Neural cell (in vitro differentiated cells): ENCODE measurements at regions not wholly inside any gene's neighbourhood (a gene's known extent, or its start where the extent isn't known, plus 50 kb on each side); places are given as distances from the start of the nearest gene placed in this dataset.
A peak's percentile ranks its signal among the peaks of the same experiment; 100 is the strongest.

Experiments used
- H2AFZ ChIP-seq: fragments of 200-600, 300-800 bp; sonication (generic), shearing (Covaris generic); 2 replicates; pipeline ENCODE4 v1.6.0; 2014; ENCODE audit warnings: low read depth, mild to moderate bottlenecking, antibody characterized with exemption, low read length, moderate library complexity
- H3F3A ChIP-seq: fragments of 200-600 bp; shearing (Covaris generic); 2 replicates; pipeline ENCODE4 v1.6.1; 2016; ENCODE audit warnings: mild to moderate bottlenecking, moderate library complexity, mixed read lengths, antibody characterized with exemption, low read length; ENCODE audit not compliant: insufficient read depth, poor library complexity, severe bottlenecking
- H3K27ac ChIP-seq: fragments of 200-600, 300-800 bp; sonication (generic), shearing (Covaris generic); 2 replicates; pipeline ENCODE4 v1.5.1; 2014; ENCODE audit warnings: mild to moderate bottlenecking, low read length, moderate library complexity
- H3K27me3 ChIP-seq: fragments of 300-800, 200-600 bp; sonication (generic), shearing (Covaris generic); 2 replicates; pipeline ENCODE4 v1.6.0; 2014; ENCODE audit warnings: mild to moderate bottlenecking, low read depth, low read length, moderate library complexity; ENCODE audit not compliant: insufficient read depth
- H3K36me3 ChIP-seq: fragments of 300-800, 200-600 bp; sonication (generic), shearing (Covaris generic); 2 replicates; pipeline ENCODE4 v1.5.1; 2014; ENCODE audit warnings: mild to moderate bottlenecking, antibody characterized with exemption, low read length, moderate library complexity; ENCODE audit not compliant: insufficient read depth
- H3K4me2 ChIP-seq: fragments of 300-800, 200-600 bp; sonication (generic), shearing (Covaris generic); 2 replicates; pipeline ENCODE4 v1.6.0; 2014; ENCODE audit warnings: mild to moderate bottlenecking, low read length
- H3K4me3 ChIP-seq: fragments of 300-800, 200-600 bp; sonication (generic), shearing (Covaris generic); 2 replicates; pipeline ENCODE4 v1.5.1; 2014; ENCODE audit warnings: mild to moderate bottlenecking, low read length, moderate library complexity
- H3K79me2 ChIP-seq: fragments of 200-600 bp; shearing (Covaris generic); replicated peaks from 2 replicates; pipeline ENCODE4 v1.6.0; 2014; ENCODE audit warnings: mild to moderate bottlenecking, low read length, moderate library complexity; ENCODE audit not compliant: insufficient read depth
- H3K9ac ChIP-seq: fragments of 300-800, 200-600 bp; sonication (generic), shearing (Covaris generic); 2 replicates; pipeline ENCODE4 v1.6.1; 2016; ENCODE audit warnings: mild to moderate bottlenecking, low read length, mixed read lengths
- H3K9me2 ChIP-seq: fragments of 200-600 bp; shearing (Covaris generic); 2 replicates; pipeline ENCODE4 v1.6.1; 2016; ENCODE audit warnings: mild to moderate bottlenecking, low read length, mixed read lengths; ENCODE audit not compliant: insufficient read depth
- H3K9me3 ChIP-seq: fragments of 200-600, 300-800 bp; sonication (generic), shearing (Covaris generic); 2 replicates; pipeline ENCODE4 v1.6.1; 2016; ENCODE audit warnings: mild to moderate bottlenecking, mixed run types, low read length, moderate library complexity, mixed read lengths
- H4K20me1 ChIP-seq: fragments of 200-600 bp; shearing (Covaris generic); 2 replicates; pipeline ENCODE4 v1.6.1; 2016; ENCODE audit warnings: mild to moderate bottlenecking, mixed run types; ENCODE audit not compliant: insufficient read depth
- EP300 ChIP-seq: fragments of 450-650 bp; conservative IDR thresholded peaks from 2 replicates; pipeline ENCODE4 v1.6.1; 2014; ENCODE audit warnings: antibody characterized with exemption, mild to moderate bottlenecking, moderate library complexity; ENCODE audit not compliant: poor library complexity, severe bottlenecking
- EZH2 ChIP-seq: fragments of 200-600, 300-800 bp; shearing (Covaris generic), sonication (generic); IDR thresholded peaks from 2 replicates; pipeline ENCODE4 v1.6.1; 2014; ENCODE audit warnings: antibody characterized with exemption, low read length, borderline replicate concordance, mild to moderate bottlenecking; ENCODE audit not compliant: insufficient read depth, poor library complexity, severe bottlenecking
- MXI1 ChIP-seq: fragments of 450-650 bp; conservative IDR thresholded peaks from 2 replicates; pipeline ENCODE4 v1.6.1; 2014; ENCODE audit warnings: antibody characterized with exemption, mild to moderate bottlenecking; ENCODE audit not compliant: poor library complexity, severe bottlenecking
- POLR2AphosphoS5 ChIP-seq: IDR thresholded peaks from 2 replicates; pipeline ENCODE4 v1.6.1; 2012
- RAD21 ChIP-seq: fragments of 450-650 bp; conservative IDR thresholded peaks from 2 replicates; pipeline ENCODE4 v1.6.1; 2014; ENCODE audit warnings: antibody characterized with exemption, mild to moderate bottlenecking, moderate library complexity
- REST ChIP-seq: IDR thresholded peaks from 2 replicates; pipeline ENCODE4 v1.6.1; 2012; ENCODE audit warnings: borderline replicate concordance
- SMC3 ChIP-seq: fragments of 450-650 bp; conservative IDR thresholded peaks from 2 replicates; pipeline ENCODE4 v1.6.1; 2014; ENCODE audit warnings: antibody characterized with exemption, mild to moderate bottlenecking, moderate library complexity; ENCODE audit not compliant: poor library complexity
- TAF1 ChIP-seq: IDR thresholded peaks from 2 replicates; pipeline ENCODE4 v1.6.1; 2012; ENCODE audit warnings: low read depth
- TF ChIP-seq, protein P1 (sequence below): fragments of 450-650 bp; IDR thresholded peaks from 2 replicates; pipeline ENCODE4 v1.5.1; 2014; ENCODE audit warnings: antibody characterized with exemption, mild to moderate bottlenecking, moderate library complexity; ENCODE audit not compliant: poor library complexity, severe bottlenecking

GRCh38 chr3:106245400-106245799 lies 376.6 kb upstream of the CBLB start:
- no peak overlapping the region for H3K9ac ChIP-seq
- H2AFZ ChIP-seq = no peak overlapping the region
- no peaks in the 10 kb centered on the region for H3K36me3 ChIP-seq
- no peaks in the 10 kb centered on the region for H3K79me2 ChIP-seq
- H3K9me2 ChIP-seq = no peaks in the 10 kb centered on the region
- TF ChIP-seq REST = no peak
- TF ChIP-seq TAF1 = no peak
- no peak for TF ChIP-seq EZH2
- no peak for TF ChIP-seq EP300
- TF ChIP-seq MXI1 = no peak
- no peak for TF ChIP-seq SMC3
- no peak for TF ChIP-seq POLR2AphosphoS5
- TF ChIP-seq, protein P1, sequence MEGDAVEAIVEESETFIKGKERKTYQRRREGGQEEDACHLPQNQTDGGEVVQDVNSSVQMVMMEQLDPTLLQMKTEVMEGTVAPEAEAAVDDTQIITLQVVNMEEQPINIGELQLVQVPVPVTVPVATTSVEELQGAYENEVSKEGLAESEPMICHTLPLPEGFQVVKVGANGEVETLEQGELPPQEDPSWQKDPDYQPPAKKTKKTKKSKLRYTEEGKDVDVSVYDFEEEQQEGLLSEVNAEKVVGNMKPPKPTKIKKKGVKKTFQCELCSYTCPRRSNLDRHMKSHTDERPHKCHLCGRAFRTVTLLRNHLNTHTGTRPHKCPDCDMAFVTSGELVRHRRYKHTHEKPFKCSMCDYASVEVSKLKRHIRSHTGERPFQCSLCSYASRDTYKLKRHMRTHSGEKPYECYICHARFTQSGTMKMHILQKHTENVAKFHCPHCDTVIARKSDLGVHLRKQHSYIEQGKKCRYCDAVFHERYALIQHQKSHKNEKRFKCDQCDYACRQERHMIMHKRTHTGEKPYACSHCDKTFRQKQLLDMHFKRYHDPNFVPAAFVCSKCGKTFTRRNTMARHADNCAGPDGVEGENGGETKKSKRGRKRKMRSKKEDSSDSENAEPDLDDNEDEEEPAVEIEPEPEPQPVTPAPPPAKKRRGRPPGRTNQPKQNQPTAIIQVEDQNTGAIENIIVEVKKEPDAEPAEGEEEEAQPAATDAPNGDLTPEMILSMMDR = no peak
- TF ChIP-seq RAD21 = no peak
- no peaks in the 10 kb centered on the region for H4K20me1 ChIP-seq
- H3F3A ChIP-seq = peaks cover 9% of the 10 kb centered on the region
- no peak overlapping the region for H3K4me2 ChIP-seq
- H3K9me3 ChIP-seq = no peaks in the 10 kb centered on the region
- H3K27me3 ChIP-seq = no peaks in the 10 kb centered on the region
- no peak overlapping the region for H3K4me3 ChIP-seq
- H3K27ac ChIP-seq = no peak overlapping the region

DNA sequence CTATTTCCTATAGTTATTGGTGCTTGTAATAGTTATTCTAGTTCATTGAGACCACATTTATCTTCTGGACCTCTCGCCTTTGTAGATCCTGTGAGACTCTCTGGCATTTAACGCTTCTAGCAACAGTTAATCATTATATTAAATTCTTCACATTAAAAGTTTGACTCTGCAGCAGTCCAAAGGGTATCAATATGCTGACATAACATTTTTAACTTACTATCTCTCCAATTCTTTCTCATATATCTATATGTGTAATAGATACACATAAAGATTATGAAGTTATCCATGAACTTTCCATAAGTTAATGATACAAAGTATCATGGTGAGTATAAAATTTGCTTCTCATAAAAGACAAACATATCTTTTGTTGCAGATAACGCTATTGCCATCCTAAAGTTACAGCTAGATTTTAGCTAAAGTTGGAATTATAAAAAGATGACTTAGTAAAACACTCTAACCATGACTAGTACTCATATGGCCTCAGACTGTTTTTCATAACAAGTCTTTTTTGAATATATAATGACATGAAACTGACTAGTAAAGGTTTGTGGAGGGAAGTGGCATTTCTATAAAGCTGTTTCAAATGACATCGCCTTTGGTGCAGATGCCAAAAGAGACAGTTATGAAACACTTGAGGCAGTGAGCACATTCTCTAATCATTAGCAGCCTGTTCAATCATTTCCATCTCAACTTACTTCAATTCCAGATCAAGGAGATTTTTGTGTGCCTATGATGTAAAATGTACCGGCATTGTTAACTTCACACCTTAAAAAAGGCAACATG lies 379.3 kb upstream of the CBLB start:
- Histone ChIP-seq H3K9ac (no peak overlapping the region), H2AFZ (no peak overlapping the region), H3K4me2 (no peak overlapping the region), H3K79me2 (no peaks in the 10 kb centered on the region), H3K4me3 (no peak overlapping the region), H3K27ac (peak overlapping the region; percentile 1), H3K36me3 (no peaks in the 10 kb centered on the region), H3F3A (peaks cover 4% of the 10 kb centered on the region), H3K9me2 (no peaks in the 10 kb centered on the region), H4K20me1 (no peaks in the 10 kb centered on the region), H3K27me3 (no peaks in the 10 kb centered on the region), H3K9me3 (no peaks in the 10 kb centered on the region)
- peak; percentile 26 for TF ChIP-seq EP300
- no peak for TF ChIP-seq POLR2AphosphoS5
